ENCODE measurements at regions not wholly inside any gene's neighbourhood (a gene's known extent, or its start where the extent isn't known, plus 50 kb on each side); places are given as distances from the start of the nearest gene placed in this dataset.

GRCh38 chr11:106386519-106386918 lies 309.1 kb downstream of the AASDHPPT start:
- peaks cover 4% of the 10 kb centered on the region for H3K36me3 Mint-ChIP-seq
- peaks cover 20% of the 10 kb centered on the region for H3K9me3 Mint-ChIP-seq
- DNase-seq (ENCODE audit: extremely low spot score, unreplicated experiment): no peak
- TF ChIP-seq, protein P1, sequence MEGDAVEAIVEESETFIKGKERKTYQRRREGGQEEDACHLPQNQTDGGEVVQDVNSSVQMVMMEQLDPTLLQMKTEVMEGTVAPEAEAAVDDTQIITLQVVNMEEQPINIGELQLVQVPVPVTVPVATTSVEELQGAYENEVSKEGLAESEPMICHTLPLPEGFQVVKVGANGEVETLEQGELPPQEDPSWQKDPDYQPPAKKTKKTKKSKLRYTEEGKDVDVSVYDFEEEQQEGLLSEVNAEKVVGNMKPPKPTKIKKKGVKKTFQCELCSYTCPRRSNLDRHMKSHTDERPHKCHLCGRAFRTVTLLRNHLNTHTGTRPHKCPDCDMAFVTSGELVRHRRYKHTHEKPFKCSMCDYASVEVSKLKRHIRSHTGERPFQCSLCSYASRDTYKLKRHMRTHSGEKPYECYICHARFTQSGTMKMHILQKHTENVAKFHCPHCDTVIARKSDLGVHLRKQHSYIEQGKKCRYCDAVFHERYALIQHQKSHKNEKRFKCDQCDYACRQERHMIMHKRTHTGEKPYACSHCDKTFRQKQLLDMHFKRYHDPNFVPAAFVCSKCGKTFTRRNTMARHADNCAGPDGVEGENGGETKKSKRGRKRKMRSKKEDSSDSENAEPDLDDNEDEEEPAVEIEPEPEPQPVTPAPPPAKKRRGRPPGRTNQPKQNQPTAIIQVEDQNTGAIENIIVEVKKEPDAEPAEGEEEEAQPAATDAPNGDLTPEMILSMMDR (conservative IDR thresholded peaks at IDR 0.05): no peak
- H3K27me3 Mint-ChIP-seq: no peaks in the 10 kb centered on the region
- no peak overlapping the region for H3K4me3 Mint-ChIP-seq
- H3K4me1 Mint-ChIP-seq (ENCODE audit: unreplicated experiment): peaks cover 9% of the 10 kb centered on the region
- H3K27ac Mint-ChIP-seq: no peak overlapping the region

DNA sequence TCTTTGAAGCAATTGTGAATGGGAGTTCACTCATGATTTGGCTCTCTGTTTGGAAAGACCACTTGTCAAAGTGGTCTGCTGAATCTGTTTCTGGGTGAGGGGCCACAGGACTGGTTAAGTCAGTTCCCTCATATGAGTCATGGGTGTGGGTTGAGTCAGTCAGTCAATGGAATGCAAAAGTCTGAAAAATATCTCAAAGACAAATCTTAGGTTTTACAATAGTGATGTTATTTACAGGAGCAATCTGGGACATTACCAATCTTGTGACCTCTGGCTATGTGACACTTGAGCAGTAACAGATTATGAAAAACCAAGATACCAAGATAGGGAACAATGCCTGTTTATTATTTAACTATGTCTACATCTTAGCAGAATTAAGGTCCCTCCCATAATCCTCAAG lies 311.6 kb downstream of the AASDHPPT start:
- no peak overlapping the region for H3K4me3 Mint-ChIP-seq
- no peak for DNase-seq (ENCODE audit: extremely low spot score, unreplicated experiment)
- TF ChIP-seq, protein P1 (conservative IDR thresholded peaks at IDR 0.05): no peak
- H3K4me1 Mint-ChIP-seq (ENCODE audit: unreplicated experiment): peaks cover 4% of the 10 kb centered on the region
- no peaks in the 10 kb centered on the region for H3K27me3 Mint-ChIP-seq
- peaks cover 4% of the 10 kb centered on the region for H3K36me3 Mint-ChIP-seq
- peak overlapping the region; percentile 83 for H3K27ac Mint-ChIP-seq
- H3K9me3 Mint-ChIP-seq: peaks cover 20% of the 10 kb centered on the region

GRCh38 chr11:106390078-106390477 lies 312.6 kb downstream of the AASDHPPT start:
- Mint-ChIP-seq H3K4me3 (no peak overlapping the region), H3K4me1 (ENCODE audit: unreplicated experiment) (no peaks in the 10 kb centered on the region), H3K27ac (no peak overlapping the region), H3K36me3 (peaks cover 4% of the 10 kb centered on the region), H3K27me3 (no peaks in the 10 kb centered on the region), H3K9me3 (peaks cover 20% of the 10 kb centered on the region)
- DNase-seq (ENCODE audit: extremely low spot score, unreplicated experiment): no peak
- TF ChIP-seq, protein P1 (conservative IDR thresholded peaks at IDR 0.05): no peak

GRCh38 chr11:106391771-106392420 lies 314.4 kb downstream of the AASDHPPT start:
- peaks cover 3% of the 10 kb centered on the region for H3K27me3 Mint-ChIP-seq

GRCh38 chr11:106395716-106396349 lies 318.4 kb downstream of the AASDHPPT start:
- DNase-seq (ENCODE audit: extremely low spot score, unreplicated experiment): no peak
- TF ChIP-seq, protein P1 (conservative IDR thresholded peaks at IDR 0.05): no peak
- Mint-ChIP-seq H3K4me1 (ENCODE audit: unreplicated experiment) (peaks cover 19% of the 10 kb centered on the region), H3K9me3 (peaks cover 6% of the 10 kb centered on the region), H3K27ac (no peak overlapping the region), H3K36me3 (peaks cover 5% of the 10 kb centered on the region), H3K27me3 (peaks cover 9% of the 10 kb centered on the region), H3K4me3 (no peak overlapping the region)

More at GRCh38 chr11:106391771-106392420, 314.4 kb downstream of the AASDHPPT start:
- TF ChIP-seq, protein P1 (conservative IDR thresholded peaks at IDR 0.05): no peak
- peaks cover 9% of the 10 kb centered on the region for H3K36me3 Mint-ChIP-seq
- no peak overlapping the region for H3K27ac Mint-ChIP-seq
- no peak for DNase-seq (ENCODE audit: extremely low spot score, unreplicated experiment)
- no peak overlapping the region for H3K4me3 Mint-ChIP-seq
- H3K4me1 Mint-ChIP-seq (ENCODE audit: unreplicated experiment): no peaks in the 10 kb centered on the region
- peaks cover 15% of the 10 kb centered on the region for H3K9me3 Mint-ChIP-seq
